Muscle of leg (tissue), 3 donors: ENCODE measurements at regions not wholly inside any gene's neighbourhood (a gene's known extent, or its start where the extent isn't known, plus 50 kb on each side); places are given as distances from the start of the nearest gene placed in this dataset.

Experiments used
- DNase-seq: peaks from one replicate; pipeline ENCODE4 v3.0.0; 2013
- H3K27ac ChIP-seq: one replicate; pipeline ENCODE4 v1.5.1; 2013; ENCODE audit warnings: mild to moderate bottlenecking, low read length, control low read depth
- H3K27me3 ChIP-seq: one replicate; pipeline ENCODE4 v1.6.1; 2013; ENCODE audit warnings: low read length; ENCODE audit not compliant: control insufficient read depth, insufficient read depth
- H3K36me3 ChIP-seq: one replicate; pipeline ENCODE4 v1.6.1; 2013; ENCODE audit warnings: low read length; ENCODE audit not compliant: control insufficient read depth, insufficient read depth
- H3K4me1 ChIP-seq: one replicate; pipeline ENCODE4 v1.6.1; 2013; ENCODE audit warnings: low read length; ENCODE audit not compliant: control insufficient read depth, insufficient read depth
- H3K4me3 ChIP-seq: one replicate; pipeline ENCODE4 v1.5.1; 2013; ENCODE audit warnings: low read length, control low read depth
- H3K9me3 ChIP-seq: replicated peaks from 2 replicates; pipeline ENCODE4 v1.6.1; 2013; ENCODE audit warnings: low read depth, low read length; ENCODE audit not compliant: control insufficient read depth
- WGBS: methylation state at CpG from one replicate; pipeline ENCODE4 v1.1.5; 2013; ENCODE audit warnings: missing lambda C conversion rate; ENCODE audit not compliant: insufficient coverage; 5-methylcytosine and 5-hydroxymethylcytosine counted together

DNA sequence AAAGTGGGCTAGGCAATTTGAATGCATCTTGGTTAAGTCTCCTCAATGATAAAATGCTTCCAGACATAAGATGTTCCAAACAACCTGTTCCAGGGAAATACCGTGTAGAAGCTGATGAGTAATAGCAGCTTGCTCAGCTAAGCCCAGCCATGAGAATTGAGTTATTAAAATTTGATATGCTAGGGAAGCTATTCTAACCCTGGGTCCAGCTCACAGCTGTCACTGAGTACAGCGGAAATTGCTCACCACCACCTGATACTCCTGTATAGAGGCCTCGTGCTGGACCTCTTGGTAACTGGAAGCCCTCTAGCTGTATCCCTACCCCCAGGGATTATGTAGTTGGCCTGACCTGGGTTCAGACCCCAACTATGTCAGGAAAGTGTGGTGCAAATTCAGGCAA lies 521.3 kb upstream of the TRPC7 start:
- peaks cover 5% of the 10 kb centered on the region for H3K4me1 ChIP-seq
- WGBS, result no CpG with 5 or more reads among the region's 3 CpGs
- no peak overlapping the region for H3K4me3 ChIP-seq
- no peaks in the 10 kb centered on the region for H3K27me3 ChIP-seq
- H3K36me3 ChIP-seq, result no peaks in the 10 kb centered on the region
- H3K27ac ChIP-seq, result peak overlapping the region; percentile 23
- peak; percentile 63 for DNase-seq
- no peaks in the 10 kb centered on the region for H3K9me3 ChIP-seq

DNA sequence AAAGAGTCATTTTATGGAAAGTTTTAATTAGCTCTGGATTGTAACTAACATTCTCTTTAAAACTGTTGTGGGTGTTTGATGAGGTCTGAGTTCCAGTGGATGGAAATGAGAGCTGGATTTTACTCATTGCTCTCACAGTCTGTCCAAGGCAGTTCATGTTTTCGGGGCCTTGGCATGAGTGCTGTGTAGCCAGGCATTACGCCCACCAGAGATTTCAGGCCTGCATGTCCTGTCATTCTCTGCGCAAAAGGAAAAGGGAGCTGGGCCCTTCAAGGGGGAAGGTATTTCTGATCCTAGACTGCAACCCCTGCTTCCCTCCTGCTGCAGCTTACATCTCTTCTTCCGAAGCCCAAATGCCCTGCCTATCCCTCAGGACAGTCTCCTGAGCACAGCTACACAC lies 499.6 kb upstream of the TRPC7 start:
- Histone ChIP-seq H3K9me3 (no peaks in the 10 kb centered on the region), H3K27me3 (no peaks in the 10 kb centered on the region), H3K4me1 (peaks cover 2% of the 10 kb centered on the region), H3K27ac (no peak overlapping the region), H3K36me3 (no peaks in the 10 kb centered on the region), H3K4me3 (no peak overlapping the region)
- DNase-seq, result no peak
- WGBS, result 37% methylated on average over 3 of the region's 4 CpGs

DNA sequence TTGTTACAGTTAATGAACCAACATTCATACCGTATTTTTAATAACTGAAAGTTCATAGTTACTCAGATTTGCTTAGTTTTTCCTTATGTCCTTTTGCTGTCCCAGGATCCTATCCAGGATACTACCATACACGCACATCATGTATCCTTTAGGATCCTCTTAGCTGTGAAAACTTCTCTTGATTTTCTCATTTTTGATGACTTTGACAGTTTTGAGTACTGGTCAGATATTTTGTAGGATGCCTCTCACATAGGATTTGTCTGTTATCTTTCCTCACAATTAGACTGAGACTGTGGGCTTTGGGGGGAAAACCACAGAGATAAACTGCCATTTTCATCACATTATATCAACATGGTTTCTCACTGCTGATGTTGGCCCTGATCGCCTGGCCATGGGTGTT lies 491.3 kb upstream of the TRPC7 start:
- H3K36me3 ChIP-seq, result no peaks in the 10 kb centered on the region
- H3K4me3 ChIP-seq, result no peak overlapping the region
- H3K27me3 ChIP-seq, result no peaks in the 10 kb centered on the region
- H3K9me3 ChIP-seq, result peaks cover 2% of the 10 kb centered on the region
- no peak for DNase-seq
- H3K4me1 ChIP-seq, result no peaks in the 10 kb centered on the region
- no CpG with 5 or more reads among the region's 3 CpGs for WGBS
- no peak overlapping the region for H3K27ac ChIP-seq

DNA sequence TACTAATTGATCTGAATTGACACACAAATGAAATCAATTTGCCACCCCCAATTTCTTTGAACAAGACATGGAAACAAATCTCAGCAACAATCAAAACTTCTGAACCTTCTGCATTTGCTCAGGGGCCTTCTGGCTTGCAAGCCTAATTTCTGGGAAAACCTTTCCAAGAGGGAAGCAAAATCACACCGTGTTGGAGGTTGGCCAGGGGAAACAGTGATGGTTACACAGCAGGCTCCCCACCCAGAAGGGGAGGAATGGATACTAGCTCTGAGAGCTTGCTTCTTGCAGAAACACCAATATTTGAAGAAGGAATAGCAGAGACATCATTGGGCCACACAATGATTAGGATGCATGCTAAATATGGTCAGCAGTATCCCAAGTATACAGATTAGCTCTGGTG lies 488.6 kb upstream of the TRPC7 start:
- Histone ChIP-seq H3K9me3 (peaks cover 2% of the 10 kb centered on the region), H3K36me3 (no peaks in the 10 kb centered on the region), H3K4me3 (no peak overlapping the region), H3K27ac (no peak overlapping the region), H3K27me3 (no peaks in the 10 kb centered on the region), H3K4me1 (no peaks in the 10 kb centered on the region)
- 40% methylated on average over 1 of the region's 1 CpG for WGBS
- DNase-seq, result peak; percentile 86

DNA sequence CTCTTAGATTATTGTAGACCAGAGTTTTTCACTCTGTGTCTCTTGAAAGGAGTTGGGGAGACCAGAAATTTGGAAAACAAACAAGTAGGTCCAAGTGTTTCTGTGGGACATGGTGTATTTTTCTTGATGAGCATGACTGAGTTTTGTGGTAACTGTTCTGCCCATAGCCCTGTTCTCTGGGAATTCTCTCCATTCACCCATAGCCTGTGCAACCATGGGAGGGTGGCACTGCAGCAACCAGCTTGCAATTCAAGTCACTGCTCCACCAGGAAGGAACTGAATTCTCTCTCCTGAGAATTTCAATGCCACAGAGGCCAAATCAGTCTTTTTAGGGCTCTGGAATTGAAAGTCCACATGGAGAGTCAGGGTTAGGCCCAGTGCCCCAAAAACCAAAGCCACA lies 475.3 kb upstream of the TRPC7 start:
- Histone ChIP-seq H3K9me3 (no peaks in the 10 kb centered on the region), H3K27ac (no peak overlapping the region), H3K27me3 (no peaks in the 10 kb centered on the region), H3K4me1 (no peaks in the 10 kb centered on the region), H3K4me3 (no peak overlapping the region), H3K36me3 (no peaks in the 10 kb centered on the region)
- no peak for DNase-seq

DNA sequence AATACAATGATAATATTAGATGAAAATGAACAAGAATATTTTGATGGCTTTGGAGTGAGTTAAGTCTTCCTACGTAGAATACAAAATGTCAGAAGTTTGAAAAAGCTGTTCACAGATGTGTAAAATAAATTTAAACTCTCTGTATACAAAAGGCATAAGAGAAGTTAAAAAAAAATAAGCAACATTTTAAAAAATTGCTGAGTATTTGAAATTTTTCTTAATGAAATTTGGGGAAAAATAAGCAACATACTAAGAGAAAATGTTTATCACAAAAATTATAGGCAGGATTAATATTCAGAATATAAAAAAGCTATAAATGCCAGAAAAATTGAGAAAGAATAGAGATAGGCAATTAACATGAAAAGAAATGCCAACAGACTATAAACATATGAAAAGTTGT lies 470.7 kb upstream of the TRPC7 start:
- Histone ChIP-seq H3K9me3 (no peaks in the 10 kb centered on the region), H3K4me1 (no peaks in the 10 kb centered on the region), H3K4me3 (no peak overlapping the region), H3K36me3 (no peaks in the 10 kb centered on the region), H3K27me3 (no peaks in the 10 kb centered on the region), H3K27ac (no peak overlapping the region)
- DNase-seq, result no peak
- WGBS, result no CpG with 5 or more reads among the region's 1 CpG

DNA sequence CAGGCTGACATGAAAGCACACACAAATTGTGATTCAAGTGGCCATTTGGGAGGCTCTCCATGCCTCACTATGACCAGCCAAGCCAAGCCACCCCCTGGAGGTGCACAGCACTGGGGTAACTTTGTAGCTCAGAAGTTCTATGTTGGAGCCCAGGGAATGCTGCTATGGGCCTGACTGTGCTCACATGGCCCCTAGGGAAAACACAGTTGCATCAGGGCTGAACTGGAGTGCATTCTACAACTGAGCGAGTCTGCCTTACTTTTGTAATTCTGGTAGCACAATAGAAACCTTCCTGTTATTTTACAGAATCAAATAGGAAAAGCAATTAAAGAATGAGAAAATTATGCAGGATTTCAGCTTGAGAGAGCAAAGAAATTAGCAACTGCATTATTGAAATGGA lies 455.5 kb upstream of the TRPC7 start:
- no CpG with 5 or more reads among the region's 1 CpG for whole genome bisulfite sequencing
- H3K27me3 ChIP-seq, result no peaks in the 10 kb centered on the region

DNA sequence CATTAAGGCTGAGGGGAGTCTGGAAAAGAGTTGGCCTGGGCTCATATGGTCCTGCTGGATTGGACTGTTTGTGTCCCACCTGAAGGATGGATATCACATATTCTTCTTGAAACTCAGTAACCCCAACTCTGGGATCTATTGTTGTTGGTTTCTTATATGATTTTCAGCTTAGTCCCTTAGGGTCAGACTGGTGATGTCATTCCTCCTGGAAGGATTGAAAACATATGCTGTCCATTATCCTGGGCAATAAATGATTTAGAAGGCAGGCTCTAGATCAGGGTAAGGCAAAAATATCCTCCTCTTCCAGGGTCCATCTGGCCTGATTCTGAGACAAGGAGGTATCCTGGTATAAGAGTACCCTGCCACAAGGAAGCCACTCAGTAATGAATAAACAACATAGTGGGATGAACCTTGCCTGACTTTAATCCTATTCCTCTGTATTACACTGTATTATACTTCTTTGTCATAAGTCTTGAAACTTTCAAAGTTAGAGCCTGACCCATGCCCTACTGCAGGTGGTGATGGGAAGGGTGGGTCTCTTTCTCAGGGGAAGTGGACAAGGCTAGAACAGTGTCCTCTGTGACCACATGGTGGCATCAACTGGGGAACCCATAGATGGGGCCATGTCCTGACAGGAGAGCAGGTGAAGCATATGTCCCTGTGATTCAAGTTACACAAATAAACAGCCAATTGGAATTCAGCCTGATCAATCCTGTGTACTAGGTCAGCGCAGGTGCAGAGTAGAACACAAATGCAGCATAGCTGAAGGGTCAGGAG lies 454.4 kb upstream of the TRPC7 start:
- peak; percentile 22 for DNase-seq
- Histone ChIP-seq H3K27ac (no peak overlapping the region), H3K36me3 (no peaks in the 10 kb centered on the region), H3K4me1 (peaks cover 2% of the 10 kb centered on the region), H3K4me3 (no peak overlapping the region), H3K9me3 (no peaks in the 10 kb centered on the region), H3K27me3 (no peaks in the 10 kb centered on the region)
- WGBS, result 100% methylated on average over 1 of the region's 1 CpG

More for the DNA sequence above, 455.5 kb upstream of the TRPC7 start:
- H3K4me3 ChIP-seq, result no peak overlapping the region
- no peaks in the 10 kb centered on the region for H3K4me1 ChIP-seq
- no peaks in the 10 kb centered on the region for H3K9me3 ChIP-seq
- no peak overlapping the region for H3K27ac ChIP-seq
- H3K36me3 ChIP-seq, result no peaks in the 10 kb centered on the region
- no peak for DNase-seq

DNA sequence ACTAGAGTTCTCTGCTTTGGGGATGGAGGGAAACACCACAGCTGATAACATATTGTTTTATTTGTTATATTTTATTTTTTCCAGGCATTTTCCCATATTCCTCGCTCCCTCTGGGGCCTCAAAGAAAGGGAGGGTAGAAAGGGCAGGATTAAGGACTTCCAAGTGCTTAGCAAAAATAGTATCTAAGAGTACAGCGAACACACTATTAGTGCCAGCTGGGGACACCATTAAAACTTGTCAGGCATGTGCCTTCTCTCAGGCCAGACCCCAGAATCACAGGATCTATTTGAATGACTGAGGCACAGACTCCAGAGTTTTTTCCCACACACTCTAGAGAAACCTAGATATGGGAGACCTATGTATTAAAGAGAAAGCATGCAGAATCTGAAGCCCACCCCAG lies 451.0 kb upstream of the TRPC7 start:
- no peak overlapping the region for H3K4me3 ChIP-seq
- no peak overlapping the region for H3K27ac ChIP-seq
- no peak for DNase-seq
- H3K9me3 ChIP-seq, result no peaks in the 10 kb centered on the region
- H3K27me3 ChIP-seq, result no peaks in the 10 kb centered on the region
- 100% methylated on average over 1 of the region's 2 CpGs for WGBS
- H3K36me3 ChIP-seq, result no peaks in the 10 kb centered on the region
- peaks cover 7% of the 10 kb centered on the region for H3K4me1 ChIP-seq

DNA sequence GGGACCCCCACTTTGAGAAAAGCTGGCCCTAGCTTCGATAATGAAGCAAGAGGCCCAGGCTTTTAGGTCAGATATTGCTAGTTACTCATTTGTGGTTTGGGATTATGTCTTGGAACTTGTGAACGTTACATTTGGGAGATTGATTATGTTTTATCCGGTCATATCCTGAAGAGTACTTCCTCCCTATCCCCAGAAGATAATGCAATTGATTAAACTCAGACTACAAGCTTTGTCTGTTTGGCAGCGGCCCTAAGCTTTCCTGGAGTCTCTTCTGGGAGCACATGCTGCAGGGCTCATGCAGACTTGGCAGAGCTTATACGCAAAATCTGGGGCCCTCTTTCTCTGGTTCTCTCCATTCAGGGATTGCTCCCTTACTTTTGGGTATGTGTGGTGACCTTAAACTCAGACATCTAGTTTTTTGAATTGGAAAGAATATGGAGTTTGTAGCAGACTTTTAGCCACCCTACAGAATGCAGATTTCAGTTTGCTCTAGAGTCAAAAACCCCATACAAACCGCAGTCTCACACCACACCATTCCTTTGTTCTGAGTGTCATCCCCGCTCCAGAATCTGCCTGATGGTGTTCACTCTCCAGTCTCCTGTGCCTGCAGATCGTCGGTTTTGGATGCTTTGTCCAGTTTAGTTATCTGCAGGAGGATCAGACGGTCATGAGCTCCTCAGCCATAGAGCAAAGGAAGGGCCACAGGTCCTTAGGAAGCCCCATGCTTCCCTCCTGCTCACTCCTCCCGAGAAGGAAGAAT lies 449.5 kb upstream of the TRPC7 start:
- WGBS, result 17% methylated on average over 3 of the region's 11 CpGs
- H3K4me3 ChIP-seq, result no peak overlapping the region
- no peaks in the 10 kb centered on the region for H3K9me3 ChIP-seq
- H3K27ac ChIP-seq, result no peak overlapping the region
- no peaks in the 10 kb centered on the region for H3K36me3 ChIP-seq
- no peaks in the 10 kb centered on the region for H3K27me3 ChIP-seq
- peak; percentile 93 for DNase-seq
- peaks cover 16% of the 10 kb centered on the region for H3K4me1 ChIP-seq
